MM.1S (cell line): ENCODE measurements at regions not wholly inside any gene's neighbourhood (a gene's known extent, or its start where the extent isn't known, plus 50 kb on each side); places are given as distances from the start of the nearest gene placed in this dataset.

Experiments used
- DNase-seq: peaks from one replicate; pipeline ENCODE4 v3.0.0-alpha.2; 2015
- H2AFZ ChIP-seq: fragments of 300-600 bp; sonication (generic); 2 replicates; pipeline ENCODE4 v1.6.0; 2016; ENCODE audit warnings: antibody characterized with exemption, low read length
- H3F3A ChIP-seq: fragments of 300-600 bp; sonication (generic); 2 replicates; pipeline ENCODE4 v1.6.1; 2016; ENCODE audit warnings: mild to moderate bottlenecking, antibody characterized with exemption, low read length, moderate library complexity, mixed read lengths; ENCODE audit not compliant: insufficient read depth
- H3K27ac ChIP-seq: fragments of 300-600 bp; sonication (generic); 2 replicates; pipeline ENCODE4 v1.5.1; 2016; ENCODE audit warnings: mild to moderate bottlenecking, low read length
- H3K27me3 ChIP-seq: fragments of 300-600 bp; sonication (generic); replicated peaks from 2 replicates; pipeline ENCODE4 v1.6.0; 2016; ENCODE audit warnings: low read length; ENCODE audit not compliant: insufficient read depth
- H3K36me3 ChIP-seq: fragments of 300-600 bp; sonication (generic); replicated peaks from 2 replicates; pipeline ENCODE4 v1.6.1; 2016; ENCODE audit warnings: mild to moderate bottlenecking, low read length, mixed read lengths; ENCODE audit not compliant: insufficient read depth
- H3K4me1 ChIP-seq: fragments of 300-600 bp; sonication (generic); 2 replicates; pipeline ENCODE4 v1.6.1; 2016; ENCODE audit warnings: low read length, mixed read lengths
- H3K4me2 ChIP-seq: fragments of 300-600 bp; sonication (generic); 2 replicates; pipeline ENCODE4 v1.6.0; 2016; ENCODE audit warnings: low read depth, low read length
- H3K4me3 ChIP-seq: fragments of 300-600 bp; sonication (generic); 2 replicates; pipeline ENCODE4 v1.5.1; 2016; ENCODE audit warnings: low read length, mixed read lengths
- H3K79me2 ChIP-seq: fragments of 300-600 bp; sonication (generic); 2 replicates; pipeline ENCODE4 v1.6.1; 2016; ENCODE audit warnings: mixed run types, low read length, mixed read lengths
- H3K9ac ChIP-seq: fragments of 300-600 bp; sonication (generic); 2 replicates; pipeline ENCODE4 v1.6.1; 2016; ENCODE audit warnings: low read length, mixed read lengths
- H3K9me2 ChIP-seq: fragments of 300-600 bp; sonication (generic); replicated peaks from 2 replicates; pipeline ENCODE4 v1.6.1; 2016; ENCODE audit warnings: mild to moderate bottlenecking, low read length, mixed read lengths; ENCODE audit not compliant: insufficient read depth
- H3K9me3 ChIP-seq: fragments of 300-600 bp; sonication (generic); replicated peaks from 2 replicates; pipeline ENCODE4 v1.6.1; 2016; ENCODE audit warnings: mild to moderate bottlenecking, low read length, mixed read lengths; ENCODE audit not compliant: insufficient read depth
- H4K20me1 ChIP-seq: fragments of 300-600 bp; sonication (generic); 2 replicates; pipeline ENCODE4 v1.6.1; 2016; ENCODE audit warnings: mild to moderate bottlenecking, low read length, moderate library complexity, mixed read lengths; ENCODE audit not compliant: insufficient read depth
- CTCF ChIP-seq: fragments of 300-600 bp; sonication (generic); IDR thresholded peaks from 2 replicates; pipeline ENCODE4 v1.5.1; 2016; ENCODE audit warnings: antibody characterized with exemption, low read length, mixed read lengths
- EZH2 ChIP-seq: fragments of 300-600 bp; sonication (generic); optimal IDR thresholded peaks from 2 replicates; pipeline ENCODE3; 2017; ENCODE audit warnings: low read depth, mild to moderate bottlenecking, antibody characterized with exemption, low read length, mixed read lengths
- EZH2phosphoT487 ChIP-seq: fragments of 300-600 bp; sonication (generic); IDR thresholded peaks from 2 replicates; pipeline ENCODE4 v1.6.1; 2018; ENCODE audit warnings: antibody characterized with exemption, low read length

DNA sequence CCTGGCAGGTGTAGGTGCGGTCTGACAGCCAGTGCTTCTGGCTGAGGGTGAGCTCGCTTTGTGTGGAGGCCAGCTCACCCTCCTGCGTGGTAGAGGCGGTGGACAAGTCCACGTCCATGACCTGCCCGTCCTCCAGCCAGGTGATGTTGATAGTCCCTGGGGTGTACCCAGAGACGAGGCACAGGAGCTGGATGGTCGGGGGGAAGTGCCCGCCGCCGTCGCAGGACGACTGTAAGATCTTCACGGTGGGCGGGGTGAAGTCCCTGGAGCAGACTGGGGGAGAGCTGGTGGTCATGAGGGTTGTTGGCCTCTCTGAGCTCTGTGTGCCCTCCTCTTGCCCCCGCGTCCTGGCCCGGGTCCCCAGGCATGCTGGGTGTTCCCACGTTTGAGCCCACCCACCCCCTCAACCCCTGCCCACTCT lies 74.6 kb downstream of the TMEM121 start:
- no peak overlapping the region for H3K4me2 ChIP-seq
- no peak overlapping the region for H3K27ac ChIP-seq
- no peaks in the 10 kb centered on the region for H3K79me2 ChIP-seq
- DNase-seq, result no peak
- TF ChIP-seq EZH2phosphoT487 (no peak), CTCF (no peak), EZH2 (no peak)
- H3K4me3 ChIP-seq, result no peak overlapping the region
- H3K9me2 ChIP-seq, result no peaks in the 10 kb centered on the region
- no peaks in the 10 kb centered on the region for H3K36me3 ChIP-seq
- H3K9me3 ChIP-seq, result no peaks in the 10 kb centered on the region
- no peaks in the 10 kb centered on the region for H3F3A ChIP-seq
- no peak overlapping the region for H2AFZ ChIP-seq
- no peak overlapping the region for H3K9ac ChIP-seq
- H3K4me1 ChIP-seq, result no peaks in the 10 kb centered on the region
- H3K27me3 ChIP-seq, result no peaks in the 10 kb centered on the region
- no peaks in the 10 kb centered on the region for H4K20me1 ChIP-seq

- no peaks in the 10 kb centered on the region for H3K36me3 ChIP-seq
- no peaks in the 10 kb centered on the region for H3K4me1 ChIP-seq
- no peaks in the 10 kb centered on the region for H3K9me2 ChIP-seq
- no peaks in the 10 kb centered on the region for H3K27me3 ChIP-seq
- no peak overlapping the region for H3K9ac ChIP-seq
- no peak for TF ChIP-seq EZH2phosphoT487
- no peak for TF ChIP-seq CTCF
- TF ChIP-seq EZH2, result no peak
- DNase-seq, result no peak
- no peak overlapping the region for H3K4me3 ChIP-seq
- H3K9me3 ChIP-seq, result no peaks in the 10 kb centered on the region
- no peaks in the 10 kb centered on the region for H4K20me1 ChIP-seq
- H3K27ac ChIP-seq, result no peak overlapping the region
- no peaks in the 10 kb centered on the region for H3F3A ChIP-seq
- no peak overlapping the region for H2AFZ ChIP-seq
- no peaks in the 10 kb centered on the region for H3K79me2 ChIP-seq
- no peak overlapping the region for H3K4me2 ChIP-seq
Measured at GRCh38 chr14:105601360-105602242, 75.2 kb downstream of the TMEM121 start.

DNA sequence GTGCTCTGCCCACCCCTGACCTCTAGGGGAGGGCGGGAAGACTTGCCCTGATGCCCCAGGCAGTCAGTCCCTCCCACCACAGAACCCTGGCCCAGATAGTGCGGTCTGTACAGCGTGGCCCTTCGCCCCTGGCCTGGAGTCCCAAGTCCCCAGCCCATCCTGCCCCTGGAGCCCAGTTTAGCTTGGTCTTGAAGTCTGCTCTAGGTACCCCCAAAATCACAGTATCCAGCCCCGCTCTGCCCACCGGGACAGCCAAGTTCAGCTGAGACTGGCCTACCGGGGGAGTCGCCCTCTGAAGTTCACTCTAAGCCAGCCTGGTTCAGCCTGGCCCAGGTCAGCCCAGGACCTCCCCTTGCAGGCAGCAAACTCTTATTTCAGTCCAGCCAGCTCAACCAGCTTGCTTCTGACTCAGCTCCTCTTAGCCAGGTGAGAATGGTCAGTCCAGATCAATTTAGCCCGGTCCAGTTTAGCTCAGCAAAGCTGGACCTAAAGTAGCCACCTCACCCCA lies 75.9 kb downstream of the TMEM121 start:
- no peak overlapping the region for H3K27ac ChIP-seq
- no peak for DNase-seq
- no peaks in the 10 kb centered on the region for H4K20me1 ChIP-seq
- H2AFZ ChIP-seq, result no peak overlapping the region
- TF ChIP-seq EZH2phosphoT487 (no peak), CTCF (no peak), EZH2 (no peak)
- no peak overlapping the region for H3K9ac ChIP-seq
- H3K27me3 ChIP-seq, result no peaks in the 10 kb centered on the region
- no peak overlapping the region for H3K4me3 ChIP-seq
- no peaks in the 10 kb centered on the region for H3K36me3 ChIP-seq
- H3F3A ChIP-seq, result no peaks in the 10 kb centered on the region
- H3K79me2 ChIP-seq, result no peaks in the 10 kb centered on the region
- H3K4me2 ChIP-seq, result no peak overlapping the region
- no peaks in the 10 kb centered on the region for H3K4me1 ChIP-seq
- H3K9me3 ChIP-seq, result no peaks in the 10 kb centered on the region
- no peaks in the 10 kb centered on the region for H3K9me2 ChIP-seq
